Gastroesophageal sphincter (tissue), 3 donors: ENCODE measurements at regions not wholly inside any gene's neighbourhood (a gene's known extent, or its start where the extent isn't known, plus 50 kb on each side); places are given as distances from the start of the nearest gene placed in this dataset.

Experiments
- CTCF ChIP-seq, 4 experiments: fragments of 200-600 bp in 2 of 4; fragments of 450-650 bp in 2 of 4; sonication (generic) in 1 of 4; IDR thresholded peaks; one replicate each; pipeline ENCODE4 v1.5.1; 2017 to 2019; ENCODE audit warnings: antibody characterized with exemption in 4 of 4, mild to moderate bottlenecking in 2 of 4, moderate library complexity in 2 of 4
- EP300 ChIP-seq: sonication (generic); formaldehyde crosslinking; IDR thresholded peaks from one replicate; pipeline ENCODE4 v1.6.1; 2017; ENCODE audit warnings: antibody characterized with exemption, mild to moderate bottlenecking
- POLR2A ChIP-seq, 2 donors: fragments of 450-650 bp; IDR thresholded peaks; one replicate each; pipeline ENCODE4 v1.6.1; 2017; ENCODE audit warnings: antibody characterized with exemption in 2 of 2, mild to moderate bottlenecking in 2 of 2, moderate library complexity in 1 of 2
- POLR2AphosphoS5 ChIP-seq: sonication (generic); formaldehyde crosslinking; IDR thresholded peaks from one replicate; pipeline ENCODE4 v1.6.1; 2017; ENCODE audit warnings: antibody characterized with exemption

GRCh38 chr15:38075466-38075865 lies 141.0 kb downstream of the TMCO5A start:
- no peak for TF ChIP-seq CTCF (IDR thresholded peaks at IDR 0.05)
- no peak for TF ChIP-seq POLR2A (IDR thresholded peaks at IDR 0.05)
- TF ChIP-seq EP300 = no peak
- TF ChIP-seq POLR2AphosphoS5 = no peak
